ENCODE measurements at regions not wholly inside any gene's neighbourhood (a gene's known extent, or its start where the extent isn't known, plus 50 kb on each side); places are given as distances from the start of the nearest gene placed in this dataset.

- TF ChIP-seq, protein P1, sequence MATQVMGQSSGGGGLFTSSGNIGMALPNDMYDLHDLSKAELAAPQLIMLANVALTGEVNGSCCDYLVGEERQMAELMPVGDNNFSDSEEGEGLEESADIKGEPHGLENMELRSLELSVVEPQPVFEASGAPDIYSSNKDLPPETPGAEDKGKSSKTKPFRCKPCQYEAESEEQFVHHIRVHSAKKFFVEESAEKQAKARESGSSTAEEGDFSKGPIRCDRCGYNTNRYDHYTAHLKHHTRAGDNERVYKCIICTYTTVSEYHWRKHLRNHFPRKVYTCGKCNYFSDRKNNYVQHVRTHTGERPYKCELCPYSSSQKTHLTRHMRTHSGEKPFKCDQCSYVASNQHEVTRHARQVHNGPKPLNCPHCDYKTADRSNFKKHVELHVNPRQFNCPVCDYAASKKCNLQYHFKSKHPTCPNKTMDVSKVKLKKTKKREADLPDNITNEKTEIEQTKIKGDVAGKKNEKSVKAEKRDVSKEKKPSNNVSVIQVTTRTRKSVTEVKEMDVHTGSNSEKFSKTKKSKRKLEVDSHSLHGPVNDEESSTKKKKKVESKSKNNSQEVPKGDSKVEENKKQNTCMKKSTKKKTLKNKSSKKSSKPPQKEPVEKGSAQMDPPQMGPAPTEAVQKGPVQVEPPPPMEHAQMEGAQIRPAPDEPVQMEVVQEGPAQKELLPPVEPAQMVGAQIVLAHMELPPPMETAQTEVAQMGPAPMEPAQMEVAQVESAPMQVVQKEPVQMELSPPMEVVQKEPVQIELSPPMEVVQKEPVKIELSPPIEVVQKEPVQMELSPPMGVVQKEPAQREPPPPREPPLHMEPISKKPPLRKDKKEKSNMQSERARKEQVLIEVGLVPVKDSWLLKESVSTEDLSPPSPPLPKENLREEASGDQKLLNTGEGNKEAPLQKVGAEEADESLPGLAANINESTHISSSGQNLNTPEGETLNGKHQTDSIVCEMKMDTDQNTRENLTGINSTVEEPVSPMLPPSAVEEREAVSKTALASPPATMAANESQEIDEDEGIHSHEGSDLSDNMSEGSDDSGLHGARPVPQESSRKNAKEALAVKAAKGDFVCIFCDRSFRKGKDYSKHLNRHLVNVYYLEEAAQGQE (IDR thresholded peaks at IDR 0.05; ENCODE audit: insufficient read depth in 1 of 2, low read depth in 2 of 2, low read length in 1 of 2), result no peak
- no peak for TF ChIP-seq TCF7L2 (IDR thresholded peaks at IDR 0.05; ENCODE audit: low read depth, low read length)
- TF ChIP-seq SIN3A (IDR thresholded peaks at IDR 0.05; ENCODE audit: borderline replicate concordance, insufficient read depth, low read depth, low read length), result no peak
- TF ChIP-seq CTCF (IDR thresholded peaks at IDR 0.05), result no peak
- no peak for TF ChIP-seq POLR2AphosphoS5 (IDR thresholded peaks at IDR 0.05; ENCODE audit: low read depth, low read length)
- no peak overlapping the region for H3K27ac ChIP-seq (ENCODE audit: low read length)
- ATAC-seq, result no peak
- H3K9me3 ChIP-seq (ENCODE audit: control insufficient read depth, insufficient read depth, low read depth, low read length), result no peaks in the 10 kb centered on the region
- intact Hi-C loops (cut with micrococcal nuclease; ENCODE audit: unreplicated experiment), result no loop called here
- in situ Hi-C loops (cut with HindIII; ENCODE audit: low pct_unique_long_range_greater_than_20kb, low sequenced_read_pairs), result no loop called here
- CTCF ChIA-PET, result no interaction called here
- no peak for DNase-seq (ENCODE audit: low read depth, low spot score)
- no peaks in the 10 kb centered on the region for H3K4me1 ChIP-seq (ENCODE audit: control insufficient read depth, insufficient read depth, low read length)
- POLR2A ChIA-PET, result interaction anchor here (0.7 kb wide), 1 partner anchor 276 kb away, joined by 10 read pairs; the partner anchor contains the start of gene GTPBP2
- no peaks in the 10 kb centered on the region for H3K27me3 ChIP-seq (ENCODE audit: control insufficient read depth, insufficient read depth, low read length)
- H3K36me3 ChIP-seq (ENCODE audit: control insufficient read depth, insufficient read depth, low read length), result no peaks in the 10 kb centered on the region
- H3K4me3 ChIP-seq (ENCODE audit: low read depth in 2 of 2, low read length in 2 of 2), result no peak overlapping the region
- BruUV-seq (replicated peaks), result no TSS peak
Measured at GRCh38 chr6:43904311-43905123, 134.5 kb downstream of the VEGFA start.

DNA sequence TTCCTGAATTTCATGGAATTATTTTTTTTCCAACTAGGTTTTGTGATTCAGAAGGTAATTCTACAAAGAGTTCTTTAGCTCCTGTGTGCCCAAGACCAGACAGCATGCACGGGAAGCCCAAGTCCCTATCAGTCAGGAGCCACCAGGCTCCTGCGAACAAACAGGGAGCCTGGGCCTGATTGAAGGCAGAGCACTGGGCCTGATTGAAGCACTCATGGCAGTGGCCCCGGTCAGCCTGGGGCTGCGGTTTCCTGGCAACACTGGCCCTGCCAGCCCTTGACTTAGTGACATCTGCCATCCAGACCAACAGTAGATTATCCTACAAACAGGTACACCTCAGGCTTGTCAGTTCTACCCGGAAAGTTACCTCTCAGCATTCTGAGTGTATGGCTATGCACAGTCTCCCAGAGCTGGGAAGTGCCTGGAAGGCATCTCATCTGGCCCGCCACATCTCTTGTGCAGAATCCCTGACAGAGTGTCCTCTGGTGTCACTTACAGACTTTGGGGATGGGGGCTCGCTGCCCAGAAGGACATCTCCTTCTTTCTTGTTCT is 133.8 kb downstream of the VEGFA start:
- H3K4me3 ChIP-seq (ENCODE audit: low read depth in 2 of 2, low read length in 2 of 2), result no peak overlapping the region
- H3K36me3 ChIP-seq (ENCODE audit: control insufficient read depth, insufficient read depth, low read length), result no peaks in the 10 kb centered on the region
- no peaks in the 10 kb centered on the region for H3K27me3 ChIP-seq (ENCODE audit: control insufficient read depth, insufficient read depth, low read length)
- ATAC-seq, result no peak
- POLR2A ChIA-PET, result no interaction called here
- TF ChIP-seq CTCF (IDR thresholded peaks at IDR 0.05) (no peak), SIN3A (IDR thresholded peaks at IDR 0.05; ENCODE audit: borderline replicate concordance, insufficient read depth, low read depth, low read length) (no peak), TCF7L2 (IDR thresholded peaks at IDR 0.05; ENCODE audit: low read depth, low read length) (no peak), POLR2AphosphoS5 (IDR thresholded peaks at IDR 0.05; ENCODE audit: low read depth, low read length) (no peak)
- TF ChIP-seq, protein P1 (IDR thresholded peaks at IDR 0.05; ENCODE audit: insufficient read depth in 1 of 2, low read depth in 2 of 2, low read length in 1 of 2), result no peak
- intact Hi-C loops (cut with micrococcal nuclease; ENCODE audit: unreplicated experiment) (no loop called here), in situ Hi-C loops (cut with HindIII; ENCODE audit: low pct_unique_long_range_greater_than_20kb, low sequenced_read_pairs) (no loop called here)
- CTCF ChIA-PET, result no interaction called here
- BruUV-seq (replicated peaks), result no TSS peak
- DNase-seq (ENCODE audit: low read depth, low spot score), result no peak
- H3K9me3 ChIP-seq (ENCODE audit: control insufficient read depth, insufficient read depth, low read depth, low read length), result no peaks in the 10 kb centered on the region
- H3K4me1 ChIP-seq (ENCODE audit: control insufficient read depth, insufficient read depth, low read length), result no peaks in the 10 kb centered on the region
- H3K27ac ChIP-seq (ENCODE audit: low read length), result no peak overlapping the region

All from Panc1 (cell line).